Astrocyte (in vitro differentiated cells and primary cell): ENCODE measurements at regions not wholly inside any gene's neighbourhood (a gene's known extent, or its start where the extent isn't known, plus 50 kb on each side); places are given as distances from the start of the nearest gene placed in this dataset.
"Not testable (repeated sequence)": the region's sequence is repeated elsewhere in the genome, so short reads cannot be mapped to it uniquely, and the experiment has no call there.

ENCODE experiments used
- DNase-seq: peaks from one replicate; pipeline ENCODE4 v3.0.0-alpha.2; 2010; ENCODE audit warnings: low read depth
- FAIRE-seq: peaks from 2 replicates; lab custom pipeline; 2011; peaks lifted over from hg19 to GRCh38; lab: Jason Lieb, UNC
- H2AFZ ChIP-seq: 2 replicates; pipeline ENCODE4 v1.6.0; 2012; ENCODE audit warnings: low read depth, low read length, inconsistent platforms
- H3K27ac ChIP-seq: 2 replicates; pipeline ENCODE4 v1.5.1; 2011; ENCODE audit warnings: low read depth, low read length, inconsistent platforms
- H3K27me3 ChIP-seq: 2 replicates; pipeline ENCODE4 v1.6.0; 2011; ENCODE audit warnings: low read length, inconsistent platforms; ENCODE audit not compliant: insufficient read depth
- H3K36me3 ChIP-seq: 2 replicates; pipeline ENCODE4 v1.5.1; 2011; ENCODE audit warnings: low read length, inconsistent platforms; ENCODE audit not compliant: insufficient read depth
- H3K4me1 ChIP-seq: 2 replicates; pipeline ENCODE4 v1.5.1; 2011; ENCODE audit warnings: low read length, inconsistent platforms; ENCODE audit not compliant: insufficient read depth
- H3K4me2 ChIP-seq: 2 replicates; pipeline ENCODE4 v1.6.0; 2012; ENCODE audit warnings: low read length, inconsistent platforms
- H3K4me3 ChIP-seq: 2 replicates; pipeline ENCODE4 v1.5.1; 2011; ENCODE audit warnings: low read depth, mild to moderate bottlenecking, low read length, inconsistent platforms; ENCODE audit not compliant: insufficient read depth
- H3K79me2 ChIP-seq: 2 replicates; pipeline ENCODE4 v1.6.0; 2012; ENCODE audit warnings: mild to moderate bottlenecking, low read length, inconsistent platforms; ENCODE audit not compliant: insufficient read depth
- H3K9ac ChIP-seq: 2 replicates; pipeline ENCODE4 v1.6.0; 2012; ENCODE audit warnings: mild to moderate bottlenecking, low read length, inconsistent platforms
- H3K9me3 ChIP-seq: 2 replicates; pipeline ENCODE4 v1.5.1; 2012; ENCODE audit warnings: low read depth, mild to moderate bottlenecking, low read length, inconsistent platforms; ENCODE audit not compliant: insufficient read depth
- H4K20me1 ChIP-seq: 2 replicates; pipeline ENCODE4 v1.6.0; 2012; ENCODE audit warnings: low read length, inconsistent platforms; ENCODE audit not compliant: insufficient read depth
- H3K27ac Mint-ChIP-seq: one replicate; pipeline ENCODE4 v1.8.0; 2021; ENCODE audit warnings: mild to moderate bottlenecking, mixed read lengths; ENCODE audit not compliant: unreplicated experiment
- H3K27me3 Mint-ChIP-seq: one replicate; pipeline ENCODE4 v1.8.0; 2021; ENCODE audit warnings: low read depth, mixed read lengths; ENCODE audit not compliant: unreplicated experiment
- H3K36me3 Mint-ChIP-seq: one replicate; pipeline ENCODE4 v1.8.0; 2021; ENCODE audit warnings: low read depth, mixed read lengths; ENCODE audit not compliant: unreplicated experiment
- H3K4me1 Mint-ChIP-seq: one replicate; pipeline ENCODE4 v1.8.0; 2021; ENCODE audit warnings: low read depth, mixed read lengths; ENCODE audit not compliant: unreplicated experiment
- H3K4me3 Mint-ChIP-seq: one replicate; pipeline ENCODE4 v1.8.0; 2021; ENCODE audit warnings: mild to moderate bottlenecking, moderate library complexity, mixed read lengths; ENCODE audit not compliant: unreplicated experiment
- H3K9me3 Mint-ChIP-seq: one replicate; pipeline ENCODE4 v1.8.0; 2021; ENCODE audit warnings: mild to moderate bottlenecking, mixed read lengths; ENCODE audit not compliant: unreplicated experiment
- CTCF ChIP-seq: IDR thresholded peaks from 2 replicates; pipeline ENCODE4 v1.5.1; 2011; ENCODE audit warnings: low read depth, mild to moderate bottlenecking, inconsistent platforms, low read length, moderate library complexity; ENCODE audit not compliant: insufficient read depth
- EZH2 ChIP-seq: IDR thresholded peaks from 2 replicates; pipeline ENCODE4 v1.6.1; 2012; ENCODE audit warnings: mild to moderate bottlenecking, low read length, inconsistent platforms; ENCODE audit not compliant: insufficient read depth

- H3K27me3 ChIP-seq = no peaks in the 10 kb centered on the region
- no peaks in the 10 kb centered on the region for H3K27me3 Mint-ChIP-seq
- H2AFZ ChIP-seq = no peak overlapping the region
- H3K9me3 ChIP-seq = no peaks in the 10 kb centered on the region
- H3K4me2 ChIP-seq = no peak overlapping the region
- FAIRE-seq (no peak), DNase-seq (no peak)
- no peaks in the 10 kb centered on the region for H3K36me3 Mint-ChIP-seq
- H3K27ac ChIP-seq = no peak overlapping the region
- H3K4me1 ChIP-seq = no peaks in the 10 kb centered on the region
- H3K79me2 ChIP-seq = no peaks in the 10 kb centered on the region
- H3K4me1 Mint-ChIP-seq = no peaks in the 10 kb centered on the region
- H3K4me3 ChIP-seq = no peak overlapping the region
- no peak overlapping the region for H3K9ac ChIP-seq
- H3K9me3 Mint-ChIP-seq = no peaks in the 10 kb centered on the region
- no peaks in the 10 kb centered on the region for H3K36me3 ChIP-seq
- H4K20me1 ChIP-seq = no peaks in the 10 kb centered on the region
- no peak overlapping the region for H3K4me3 Mint-ChIP-seq
- TF ChIP-seq EZH2 (no peak), CTCF (no peak)
- no peak overlapping the region for H3K27ac Mint-ChIP-seq
Measured at GRCh38 chr6:50390416-50390815, 322.9 kb upstream of the TFAP2D start.

DNA sequence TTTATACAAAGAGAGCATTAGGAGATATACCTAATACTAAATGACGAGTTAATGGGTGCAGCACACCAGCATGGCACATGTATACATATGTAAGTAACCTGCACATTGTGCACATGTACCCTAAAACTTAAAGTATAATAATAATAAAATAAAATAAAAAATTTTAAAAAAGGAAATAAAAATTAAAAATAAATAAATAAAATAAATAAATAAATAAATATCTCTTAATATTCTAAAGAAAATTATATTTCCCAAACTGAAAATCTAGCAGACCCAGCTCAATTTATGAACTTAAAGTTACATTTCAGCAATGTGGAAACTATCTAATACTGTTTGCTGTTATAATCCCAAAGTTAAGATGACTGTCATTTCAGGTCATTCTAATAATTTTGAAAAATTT lies 319.2 kb upstream of the TFAP2D start:
- not testable (repeated sequence) for H3K4me2 ChIP-seq, H3K4me3 ChIP-seq, H3K9me3 Mint-ChIP-seq, H3K27ac Mint-ChIP-seq, H3K27me3 Mint-ChIP-seq, H3K27ac ChIP-seq, H3K27me3 ChIP-seq, H3K4me1 ChIP-seq, H3K9ac ChIP-seq, H3K4me1 Mint-ChIP-seq, H4K20me1 ChIP-seq, H2AFZ ChIP-seq, H3K4me3 Mint-ChIP-seq, H3K79me2 ChIP-seq, H3K36me3 Mint-ChIP-seq, H3K36me3 ChIP-seq, H3K9me3 ChIP-seq, DNase-seq, FAIRE-seq

- Histone ChIP-seq H4K20me1 (no peaks in the 10 kb centered on the region), H3K27me3 (no peaks in the 10 kb centered on the region), H3K4me1 (no peaks in the 10 kb centered on the region), H3K9me3 (no peaks in the 10 kb centered on the region), H3K4me3 (no peak overlapping the region), H2AFZ (no peak overlapping the region), H3K9ac (no peak overlapping the region), H3K4me2 (no peak overlapping the region), H3K36me3 (no peaks in the 10 kb centered on the region), H3K27ac (no peak overlapping the region), H3K79me2 (no peaks in the 10 kb centered on the region)
- Mint-ChIP-seq H3K4me1 (peaks cover 1% of the 10 kb centered on the region), H3K9me3 (no peaks in the 10 kb centered on the region), H3K36me3 (no peaks in the 10 kb centered on the region), H3K27ac (no peak overlapping the region), H3K27me3 (peaks cover 2% of the 10 kb centered on the region), H3K4me3 (no peak overlapping the region)
- FAIRE-seq (no peak), DNase-seq (no peak)
- TF ChIP-seq CTCF = no peak
- no peak for TF ChIP-seq EZH2
Measured at GRCh38 chr6:50404643-50405042, 308.7 kb upstream of the TFAP2D start.
